Immature natural killer cell (primary cell): ENCODE measurements at regions not wholly inside any gene's neighbourhood (a gene's known extent, or its start where the extent isn't known, plus 50 kb on each side); places are given as distances from the start of the nearest gene placed in this dataset.

Experiments used
- DNase-seq, 3 donors: peaks; one replicate each; pipeline ENCODE4 v3.0.0; 2022; ENCODE audit warnings: mixed read lengths in 1 of 3
- H3K27ac Mint-ChIP-seq, 6 donors: one replicate each; pipeline ENCODE4 v1.8.0; 2020; ENCODE audit warnings: mixed read lengths in 6 of 6, mild to moderate bottlenecking in 5 of 6, inconsistent platforms in 4 of 6, moderate library complexity in 3 of 6
- H3K27me3 Mint-ChIP-seq, 3 donors: one replicate each; pipeline ENCODE4 v1.8.0; 2020 to 2021; ENCODE audit warnings: low read depth in 3 of 3, mild to moderate bottlenecking in 3 of 3, mixed read lengths in 3 of 3, moderate library complexity in 3 of 3, inconsistent platforms in 1 of 3
- H3K36me3 Mint-ChIP-seq, 3 donors: one replicate each; pipeline ENCODE4 v1.8.0; 2020; ENCODE audit warnings: mixed read lengths in 3 of 3, inconsistent platforms in 2 of 3, mild to moderate bottlenecking in 2 of 3
- H3K4me1 Mint-ChIP-seq, 2 donors: one replicate each; pipeline ENCODE4 v1.8.0; 2020; ENCODE audit warnings: inconsistent platforms in 2 of 2, mild to moderate bottlenecking in 2 of 2, mixed read lengths in 2 of 2, moderate library complexity in 1 of 2
- H3K4me3 Mint-ChIP-seq, 5 donors: one replicate each; pipeline ENCODE4 v1.8.0; 2020; ENCODE audit warnings: mild to moderate bottlenecking in 5 of 5, mixed read lengths in 5 of 5, inconsistent platforms in 3 of 5, moderate library complexity in 3 of 5
- H3K9me3 Mint-ChIP-seq, 6 donors: one replicate each; pipeline ENCODE4 v1.8.0; 2020; ENCODE audit warnings: mild to moderate bottlenecking in 6 of 6, mixed read lengths in 6 of 6, inconsistent platforms in 4 of 6, moderate library complexity in 3 of 6

DNA sequence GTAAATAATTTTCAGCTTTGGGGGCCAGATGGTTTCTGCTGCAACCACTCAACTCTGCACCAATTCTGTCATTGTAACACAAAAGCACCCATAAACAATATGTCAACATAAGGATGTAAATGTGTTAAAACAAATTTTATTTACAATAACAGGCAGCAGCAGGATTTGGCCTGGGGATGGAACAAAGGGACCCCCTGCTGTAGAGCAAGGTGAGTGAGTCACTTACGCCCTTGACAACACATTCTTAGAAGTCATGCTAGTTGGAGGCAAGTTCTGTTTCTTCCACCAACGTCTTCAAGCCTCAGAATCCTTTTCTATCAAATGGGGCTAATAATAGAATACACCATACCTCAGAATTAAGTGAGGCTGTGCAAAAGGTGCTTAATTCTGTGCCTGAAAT, 610.2 kb upstream of the SYT4 start:
- Mint-ChIP-seq H3K27ac (no peak overlapping the region), H3K27me3 (no peaks in the 10 kb centered on the region), H3K9me3 (peaks cover 0 to 17% (median 3%) of the 10 kb centered on the region in 6 donors), H3K4me3 (no peak overlapping the region), H3K4me1 (no peaks in the 10 kb centered on the region), H3K36me3 (no peaks in the 10 kb centered on the region)
- no peak for DNase-seq

DNA sequence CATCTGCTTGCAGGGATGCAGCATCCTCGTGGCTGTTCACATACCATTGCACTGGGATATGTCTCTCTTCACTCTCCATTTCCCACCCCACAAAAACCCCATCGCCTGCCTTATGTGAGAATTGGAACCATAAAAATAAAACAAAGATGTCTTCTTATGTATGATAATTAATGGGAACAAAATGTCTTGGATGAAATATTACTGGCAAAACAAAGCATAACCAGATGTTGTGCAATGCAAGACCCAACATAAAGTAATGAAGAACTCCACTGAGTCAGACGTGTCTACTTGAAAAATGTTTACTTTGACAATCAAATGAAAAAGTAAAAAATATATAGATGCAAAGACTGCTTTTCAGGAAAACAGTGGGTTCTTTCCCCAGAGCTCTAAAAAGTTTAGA, 611.3 kb upstream of the SYT4 start:
- no peak for DNase-seq
- H3K27me3 Mint-ChIP-seq, result no peaks in the 10 kb centered on the region
- no peaks in the 10 kb centered on the region for H3K36me3 Mint-ChIP-seq
- no peak overlapping the region for H3K4me3 Mint-ChIP-seq
- H3K27ac Mint-ChIP-seq, result no peak overlapping the region
- H3K9me3 Mint-ChIP-seq, result peaks cover 0 to 17% (median 3%) of the 10 kb centered on the region in 6 donors
- H3K4me1 Mint-ChIP-seq, result no peaks in the 10 kb centered on the region

DNA sequence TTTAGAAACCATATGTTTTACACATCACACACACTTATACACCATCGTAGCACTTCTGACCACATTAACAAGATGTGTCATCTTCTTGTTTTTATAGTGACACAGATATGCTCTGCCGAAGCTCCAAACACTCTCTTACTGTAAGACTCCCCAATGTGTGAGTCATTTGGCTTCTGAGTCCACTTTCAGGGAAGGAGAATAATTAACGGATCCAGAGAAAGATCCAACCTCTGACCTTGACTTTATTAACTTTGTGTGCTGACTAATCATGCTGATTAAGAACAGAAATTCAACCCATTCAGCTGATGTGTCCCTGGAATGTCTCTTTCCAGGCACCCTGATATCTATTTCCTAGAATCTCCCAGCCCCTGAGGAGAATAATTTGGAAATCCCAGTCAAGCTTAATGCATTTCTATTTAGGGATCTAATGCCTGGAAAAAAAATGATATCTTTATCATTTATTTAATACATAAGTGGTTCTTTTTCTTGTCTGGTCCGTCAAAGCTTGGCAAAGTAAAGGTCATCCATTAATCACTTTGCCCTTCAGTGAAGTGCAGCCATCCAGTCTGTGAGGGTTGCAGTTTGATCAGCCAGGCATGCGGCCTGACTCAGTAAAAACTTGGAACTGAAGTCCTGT, 615.8 kb upstream of the SYT4 start:
- Mint-ChIP-seq H3K4me3 (no peak overlapping the region), H3K27me3 (no peaks in the 10 kb centered on the region), H3K9me3 (peaks cover 0 to 9% (median 3%) of the 10 kb centered on the region in 6 donors), H3K27ac (no peak overlapping the region), H3K4me1 (no peaks in the 10 kb centered on the region), H3K36me3 (no peaks in the 10 kb centered on the region)
- no peak for DNase-seq

DNA sequence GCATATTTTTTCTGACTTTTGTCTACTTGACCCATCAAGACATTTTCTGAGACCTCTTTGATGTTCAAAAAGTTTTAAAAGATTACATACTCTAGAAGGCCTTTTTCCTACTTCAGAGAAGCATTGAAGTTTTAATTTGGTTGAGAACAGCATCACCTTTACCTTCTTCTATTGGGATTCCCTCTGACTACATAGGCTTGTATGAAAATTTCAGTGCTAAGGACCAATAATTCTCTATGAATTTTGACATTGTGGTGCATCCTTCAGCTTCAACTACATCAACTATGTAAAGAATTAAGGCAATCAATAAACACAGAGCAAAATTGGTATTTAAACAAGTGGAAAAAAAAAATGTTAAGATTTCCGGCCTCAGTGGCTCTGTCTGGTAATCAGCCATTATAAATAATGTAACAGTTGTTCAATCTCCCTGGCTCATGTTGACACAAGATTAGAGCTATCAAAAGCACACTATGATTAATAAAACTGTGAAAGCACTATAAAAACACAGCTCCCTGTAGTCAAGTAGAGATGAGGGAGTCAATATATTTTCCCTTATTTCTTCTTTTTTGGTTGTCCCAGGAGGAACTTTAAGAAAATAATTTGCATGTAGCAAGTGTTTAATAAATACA, 627.0 kb upstream of the SYT4 start:
- Mint-ChIP-seq H3K27me3 (peaks cover 0 to 5% (median 0%) of the 10 kb centered on the region in 3 donors), H3K4me3 (no peak overlapping the region), H3K4me1 (no peaks in the 10 kb centered on the region), H3K9me3 (peaks cover 0 to 2% (median 0%) of the 10 kb centered on the region in 6 donors), H3K27ac (no peak overlapping the region), H3K36me3 (no peaks in the 10 kb centered on the region)
- DNase-seq, result no peak

DNA sequence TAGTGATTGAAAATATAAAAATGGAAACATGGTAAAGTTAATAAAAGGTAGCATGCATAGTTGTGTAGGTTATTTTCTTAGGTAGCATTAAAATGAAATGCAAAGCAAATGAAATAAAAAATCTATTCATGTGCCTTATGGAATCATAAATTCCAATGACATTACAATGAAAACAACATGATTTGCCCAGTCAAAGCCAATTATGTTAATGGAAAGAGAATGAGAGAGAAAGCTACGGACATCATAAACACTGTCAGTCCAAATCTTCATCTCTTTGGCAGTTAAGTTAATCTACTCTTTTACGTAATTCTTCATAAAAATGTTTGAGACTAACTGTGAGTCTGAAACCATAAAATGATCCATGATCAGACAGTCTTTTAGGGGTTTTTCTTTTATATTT, 636.7 kb upstream of the SYT4 start:
- DNase-seq, result no peak
- Mint-ChIP-seq H3K9me3 (peaks cover 2 to 15% (median 8%) of the 10 kb centered on the region in 6 donors), H3K27ac (no peak overlapping the region), H3K36me3 (no peaks in the 10 kb centered on the region), H3K4me3 (no peak overlapping the region), H3K27me3 (peaks cover 0 to 4% (median 0%) of the 10 kb centered on the region in 3 donors), H3K4me1 (no peaks in the 10 kb centered on the region)

DNA sequence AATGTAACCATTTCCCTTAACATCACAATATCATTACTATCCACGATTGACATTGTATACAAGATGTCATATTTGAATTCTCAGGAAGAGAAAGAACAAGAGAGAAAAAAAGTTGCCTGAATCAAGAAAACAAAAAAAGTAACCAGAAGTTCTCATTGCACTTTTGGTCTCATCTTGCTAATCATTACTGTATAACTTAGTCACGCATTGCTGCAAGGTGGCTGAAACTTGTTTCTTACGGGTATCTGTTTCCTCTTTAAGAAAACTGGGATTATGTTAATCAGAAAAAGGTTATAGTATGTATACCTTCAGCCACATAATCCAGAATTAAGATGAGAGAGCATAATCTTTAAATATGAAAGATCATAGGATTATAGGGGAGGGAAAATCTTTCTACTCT, 639.7 kb upstream of the SYT4 start:
- no peak for DNase-seq
- no peaks in the 10 kb centered on the region for H3K36me3 Mint-ChIP-seq
- H3K4me3 Mint-ChIP-seq, result no peak overlapping the region
- H3K4me1 Mint-ChIP-seq, result no peaks in the 10 kb centered on the region
- peaks cover 0 to 6% (median 3%) of the 10 kb centered on the region in 6 donors for H3K9me3 Mint-ChIP-seq
- no peak overlapping the region for H3K27ac Mint-ChIP-seq
- H3K27me3 Mint-ChIP-seq, result no peaks in the 10 kb centered on the region

DNA sequence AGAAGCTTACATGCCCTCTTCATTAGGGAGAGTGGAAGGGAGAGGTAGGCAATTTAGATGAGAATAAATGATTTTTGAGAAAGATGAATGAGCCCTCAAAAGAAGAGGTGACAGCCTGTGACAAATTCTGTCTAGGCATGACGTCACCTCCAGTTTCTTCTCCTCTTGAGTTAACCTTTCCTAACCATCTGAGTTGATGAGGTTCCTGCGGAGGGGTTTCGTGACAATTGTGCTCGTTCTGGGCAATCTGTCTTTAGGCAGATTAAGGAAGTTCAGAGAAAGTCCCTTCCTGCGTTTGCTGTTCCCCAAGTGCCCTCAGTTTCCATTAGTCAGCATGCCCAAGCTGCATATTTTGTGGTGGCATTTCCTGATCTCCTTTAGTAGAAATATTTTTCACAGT, 640.2 kb upstream of the SYT4 start:
- H3K4me1 Mint-ChIP-seq, result no peaks in the 10 kb centered on the region
- no peak overlapping the region for H3K27ac Mint-ChIP-seq
- no peaks in the 10 kb centered on the region for H3K27me3 Mint-ChIP-seq
- no peak for DNase-seq
- no peaks in the 10 kb centered on the region for H3K36me3 Mint-ChIP-seq
- H3K4me3 Mint-ChIP-seq, result no peak overlapping the region
- H3K9me3 Mint-ChIP-seq, result peaks cover 0 to 3% (median under 1%) of the 10 kb centered on the region in 6 donors

DNA sequence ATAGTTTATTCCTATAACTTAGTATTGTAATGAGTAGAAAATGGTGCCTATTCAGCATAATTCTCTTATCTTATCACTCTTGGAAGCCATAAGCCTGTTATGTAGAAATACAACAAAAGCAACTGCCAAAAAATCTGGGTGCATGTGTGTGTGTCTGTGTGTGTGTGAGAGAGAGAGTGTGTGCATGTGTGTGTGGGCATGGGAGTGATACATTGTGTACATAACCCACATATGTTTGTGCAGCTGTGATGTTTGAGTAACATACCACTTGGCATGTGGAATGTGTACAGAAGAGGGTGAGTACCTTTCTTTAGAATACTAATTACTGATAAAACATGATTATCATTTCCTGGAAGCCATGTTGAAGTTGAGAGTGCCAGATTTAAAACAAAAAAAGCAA, 642.3 kb upstream of the SYT4 start:
- H3K27ac Mint-ChIP-seq, result no peak overlapping the region
- H3K4me3 Mint-ChIP-seq, result no peak overlapping the region
- no peaks in the 10 kb centered on the region for H3K4me1 Mint-ChIP-seq
- H3K27me3 Mint-ChIP-seq, result no peaks in the 10 kb centered on the region
- no peaks in the 10 kb centered on the region for H3K36me3 Mint-ChIP-seq
- DNase-seq, result no peak
- peaks cover 0 to 3% (median under 1%) of the 10 kb centered on the region in 6 donors for H3K9me3 Mint-ChIP-seq

DNA sequence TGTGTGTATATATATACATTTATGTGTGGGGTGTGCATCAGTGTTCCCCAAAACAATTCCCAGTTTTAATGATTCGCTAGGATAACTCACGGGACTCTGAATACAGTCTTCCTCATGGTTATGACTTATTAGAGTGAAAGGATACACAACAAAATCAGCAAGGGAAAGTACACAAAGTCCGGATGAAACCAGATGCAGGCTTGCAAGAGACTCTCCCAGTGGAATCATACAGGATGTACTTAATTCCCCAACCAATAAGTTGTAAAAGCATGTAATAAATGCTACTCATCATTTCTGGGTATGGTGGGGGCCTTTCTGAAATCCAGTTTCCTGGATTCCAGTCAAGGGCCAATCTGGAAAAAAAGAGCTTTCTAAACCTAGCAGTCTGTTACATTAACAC, 654.1 kb upstream of the SYT4 start:
- Mint-ChIP-seq H3K27ac (no peak overlapping the region), H3K4me1 (no peaks in the 10 kb centered on the region), H3K27me3 (peaks cover 0 to 2% (median 0%) of the 10 kb centered on the region in 3 donors), H3K36me3 (no peaks in the 10 kb centered on the region), H3K9me3 (peaks cover 0 to 9% (median 0%) of the 10 kb centered on the region in 6 donors), H3K4me3 (no peak overlapping the region)
- DNase-seq, result no peak

DNA sequence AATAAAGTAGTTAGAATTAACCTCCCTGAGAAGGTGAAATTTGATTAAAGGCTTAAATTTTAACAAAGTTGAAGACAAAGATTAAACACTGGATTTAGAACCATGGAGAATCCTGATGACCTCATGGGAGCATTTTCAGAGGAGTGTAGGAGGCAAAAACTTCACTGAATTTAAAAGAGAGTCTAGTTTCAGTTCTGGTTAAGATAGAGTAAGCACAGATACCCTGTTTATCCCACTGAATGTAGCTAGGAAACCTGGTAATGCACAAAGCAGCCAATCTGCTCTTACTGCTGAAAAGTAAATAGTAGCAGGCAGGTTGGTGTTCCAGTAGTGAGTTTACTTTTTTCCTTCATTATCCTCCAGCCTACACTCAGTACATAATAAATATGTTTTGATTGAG, 654.9 kb upstream of the SYT4 start:
- Mint-ChIP-seq H3K27me3 (peaks cover 0 to 2% (median 0%) of the 10 kb centered on the region in 3 donors), H3K4me1 (no peaks in the 10 kb centered on the region), H3K4me3 (no peak overlapping the region), H3K9me3 (peaks cover 0 to 9% (median 0%) of the 10 kb centered on the region in 6 donors), H3K27ac (no peak overlapping the region), H3K36me3 (no peaks in the 10 kb centered on the region)
- DNase-seq, result no peak

DNA sequence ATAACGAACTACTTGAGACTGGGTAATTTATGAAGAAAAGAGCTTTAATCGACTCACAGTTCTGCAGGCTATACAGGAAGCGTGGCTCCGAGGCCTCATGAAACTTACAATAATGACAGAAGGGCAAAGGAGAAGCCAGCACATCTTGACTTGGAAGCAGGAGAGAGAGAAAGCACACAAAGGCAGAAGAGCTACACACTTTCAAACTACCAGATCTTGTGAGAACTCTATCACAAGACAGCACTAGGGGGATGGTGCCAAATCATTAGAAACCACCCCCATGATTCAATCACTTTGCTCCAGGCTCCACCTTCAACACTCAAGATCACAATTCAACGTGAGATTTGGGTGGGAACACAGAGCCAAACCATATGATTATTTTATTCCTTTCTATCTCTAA, 655.9 kb upstream of the SYT4 start:
- Mint-ChIP-seq H3K4me1 (no peaks in the 10 kb centered on the region), H3K36me3 (no peaks in the 10 kb centered on the region), H3K27ac (no peak overlapping the region), H3K27me3 (peaks cover 0 to 2% (median 0%) of the 10 kb centered on the region in 3 donors), H3K9me3 (peaks cover 0 to 9% (median 0%) of the 10 kb centered on the region in 6 donors), H3K4me3 (no peak overlapping the region)
- DNase-seq, result no peak

DNA sequence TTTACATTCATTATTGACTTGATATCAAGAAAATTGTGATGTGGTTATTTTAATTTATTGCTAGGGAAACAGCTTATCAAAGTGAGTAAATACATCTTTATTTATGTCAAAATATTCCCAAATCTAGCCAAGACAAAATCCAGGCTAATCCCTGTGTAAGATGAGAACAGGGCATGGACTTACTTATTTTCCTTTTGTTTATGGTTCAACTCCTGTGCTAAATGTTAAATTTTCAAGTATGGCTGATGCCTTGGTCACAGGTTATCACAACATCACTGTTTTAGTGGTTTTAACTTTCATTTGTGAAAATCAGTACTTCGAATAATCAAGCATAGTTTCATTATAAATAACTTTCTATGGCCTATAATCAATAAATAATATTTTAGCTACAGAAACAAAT, 657.0 kb upstream of the SYT4 start:
- Mint-ChIP-seq H3K36me3 (no peaks in the 10 kb centered on the region), H3K4me1 (no peaks in the 10 kb centered on the region), H3K9me3 (peaks cover 0 to 8% (median under 1%) of the 10 kb centered on the region in 6 donors), H3K4me3 (no peak overlapping the region), H3K27ac (no peak overlapping the region), H3K27me3 (peaks cover 0 to 2% (median 0%) of the 10 kb centered on the region in 3 donors)
- DNase-seq, result no peak

DNA sequence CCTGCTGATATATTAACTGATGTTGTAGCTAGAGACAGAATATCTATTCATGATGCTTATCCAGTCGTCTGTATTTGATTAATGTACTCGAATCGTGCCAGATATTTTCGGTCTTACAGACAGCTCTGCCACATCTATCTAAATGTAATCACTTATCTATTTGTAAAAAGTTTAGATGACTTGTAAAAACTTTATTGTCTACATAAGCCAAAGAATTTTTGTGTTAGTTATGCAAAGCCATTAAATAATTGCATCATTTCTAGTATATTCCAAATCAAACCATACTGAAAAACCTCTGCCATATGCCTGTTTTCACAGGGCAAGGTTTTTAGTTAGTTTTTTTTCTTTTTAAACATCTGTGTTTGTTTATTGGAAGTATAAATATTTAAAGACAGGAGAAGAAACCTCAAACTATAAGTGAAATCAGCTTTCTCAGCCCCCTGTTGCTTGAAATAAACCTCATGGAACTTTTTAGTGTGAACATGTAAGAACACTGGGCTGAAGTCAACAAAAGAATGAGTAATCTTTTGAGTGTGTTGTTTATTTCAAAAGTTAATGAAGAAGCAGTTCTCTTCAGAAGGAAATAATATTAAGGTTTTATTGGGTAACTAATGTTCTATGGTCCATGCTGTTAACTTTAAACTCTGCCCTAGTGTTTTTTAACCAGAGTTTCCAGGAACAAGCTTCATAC, 657.6 kb upstream of the SYT4 start:
- H3K27ac Mint-ChIP-seq, result no peak overlapping the region
- H3K9me3 Mint-ChIP-seq, result peaks cover 0 to 5% (median under 1%) of the 10 kb centered on the region in 6 donors
- no peak overlapping the region for H3K4me3 Mint-ChIP-seq
- H3K27me3 Mint-ChIP-seq, result peaks cover 0 to 2% (median 1%) of the 10 kb centered on the region in 3 donors
- no peaks in the 10 kb centered on the region for H3K4me1 Mint-ChIP-seq
- no peak for DNase-seq
- no peaks in the 10 kb centered on the region for H3K36me3 Mint-ChIP-seq

DNA sequence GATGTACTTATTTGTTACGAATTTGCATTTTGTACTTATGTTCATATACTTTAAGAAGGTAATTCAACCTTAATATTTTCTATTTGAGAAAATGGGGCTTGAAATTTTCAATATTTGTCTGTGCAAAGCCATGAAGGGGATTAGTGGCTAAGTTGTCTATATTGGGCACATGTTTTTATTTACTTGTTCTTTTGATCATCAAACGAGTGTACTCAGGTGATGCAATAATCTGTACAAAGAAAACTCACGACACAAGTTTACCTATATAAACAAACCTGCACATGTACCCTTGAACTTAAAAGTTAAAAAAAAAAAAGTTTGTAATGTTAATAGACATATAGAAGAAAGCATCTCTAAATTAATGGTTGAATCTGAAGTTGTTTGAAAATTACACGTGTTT, 658.9 kb upstream of the SYT4 start:
- H3K4me3 Mint-ChIP-seq, result no peak overlapping the region
- peaks cover 0 to 2% (median 1%) of the 10 kb centered on the region in 3 donors for H3K27me3 Mint-ChIP-seq
- H3K36me3 Mint-ChIP-seq, result no peaks in the 10 kb centered on the region
- no peak overlapping the region for H3K27ac Mint-ChIP-seq
- DNase-seq, result no peak
- H3K4me1 Mint-ChIP-seq, result no peaks in the 10 kb centered on the region
- peaks cover 0 to 5% (median under 1%) of the 10 kb centered on the region in 6 donors for H3K9me3 Mint-ChIP-seq
